PC-9 (cell line): ENCODE measurements at regions not wholly inside any gene's neighbourhood (a gene's known extent, or its start where the extent isn't known, plus 50 kb on each side); places are given as distances from the start of the nearest gene placed in this dataset.

Experiments
- BruUV-seq: library from RNA; stranded (reverse); fragments of 400-500 nt; replicated peaks from 2 replicates; lab custom pipeline; 2021; lab: Mats Ljungman, UMichigan
- CTCF ChIA-PET: fragments of 300-600 bp; sonication (Branson Sonifier 250); formaldehyde crosslinking; loops from one replicate; lab custom pipeline; 2022; ENCODE audit warnings: antibody characterized with exemption; lab: Charles Lee
- POLR2A ChIA-PET: fragments of 300-600 bp; sonication (Branson Sonifier 250); formaldehyde crosslinking; loops from one replicate; lab custom pipeline; 2022; ENCODE audit warnings: antibody characterized with exemption; ENCODE audit not compliant: unreplicated experiment; lab: Charles Lee
- DNase-seq, 2 experiments: peaks; one replicate each; pipeline versions ENCODE4 v3.0.0 to v3.0.0-alpha.2; 2015 to 2022; ENCODE audit warnings: mixed read lengths in 1 of 2
- H2AFZ ChIP-seq: fragments of 200-600 bp; sonication (generic); 2 replicates; pipeline ENCODE4 v1.8.1; 2017; ENCODE audit warnings: antibody characterized with exemption
- H3F3A ChIP-seq: fragments of 200-600 bp; sonication (generic); 2 replicates; pipeline ENCODE4 v1.8.1; 2017; ENCODE audit warnings: antibody characterized with exemption, mild to moderate bottlenecking, low read depth; ENCODE audit not compliant: insufficient read depth
- H3K27ac ChIP-seq: fragments of 200-600 bp; sonication (generic); 2 replicates; pipeline ENCODE4 v1.6.1; 2016; ENCODE audit warnings: mixed run types
- H3K27me3 ChIP-seq: fragments of 200-600 bp; sonication (generic); 2 replicates; pipeline ENCODE4 v1.6.1; 2016; ENCODE audit warnings: low read depth, mixed run types; ENCODE audit not compliant: insufficient read depth
- H3K36me3 ChIP-seq: fragments of 200-600 bp; sonication (generic); 2 replicates; pipeline ENCODE4 v1.6.1; 2016; ENCODE audit warnings: low read depth, mixed run types
- H3K4me1 ChIP-seq: fragments of 200-600 bp; sonication (generic); replicated peaks from 2 replicates; pipeline ENCODE4 v1.6.1; 2016; ENCODE audit warnings: mixed run types; ENCODE audit not compliant: insufficient read depth
- H3K4me2 ChIP-seq: fragments of 200-600 bp; sonication (generic); 2 replicates; pipeline ENCODE4 v1.6.1; 2017; ENCODE audit warnings: mixed run types
- H3K4me3 ChIP-seq: fragments of 200-600 bp; sonication (generic); 2 replicates; pipeline ENCODE4 v1.6.1; 2016; ENCODE audit warnings: mixed run types
- H3K79me2 ChIP-seq: fragments of 200-600 bp; sonication (generic); 2 replicates; pipeline ENCODE4 v1.6.1; 2017; ENCODE audit warnings: low read depth, mixed run types
- H3K9me2 ChIP-seq: fragments of 200-600 bp; sonication (generic); 2 replicates; pipeline ENCODE4 v1.8.1; 2017; ENCODE audit warnings: mild to moderate bottlenecking; ENCODE audit not compliant: insufficient read depth
- H3K9me3 ChIP-seq: fragments of 200-600 bp; sonication (generic); 2 replicates; pipeline ENCODE4 v1.8.1; 2016; ENCODE audit warnings: low read depth; ENCODE audit not compliant: insufficient read depth
- H4K20me1 ChIP-seq: fragments of 200-600 bp; sonication (generic); 2 replicates; pipeline ENCODE4 v1.8.1; 2017; ENCODE audit not compliant: insufficient read depth
- EZH2 ChIP-seq: fragments of 200-600 bp; sonication (generic); IDR thresholded peaks from 2 replicates; pipeline ENCODE4 v1.8.0; 2017; ENCODE audit warnings: antibody characterized with exemption, low read depth
- intact Hi-C: fragments of 100-400 bp; cut with micrococcal nuclease; formaldehyde crosslinking; loops from one replicate; pipeline ENCODE4 v1.10.0; 2022; ENCODE audit not compliant: unreplicated experiment
- TF ChIP-seq, protein P1 (sequence below): fragments of 200-600 bp; sonication (generic); conservative IDR thresholded peaks from 2 replicates; pipeline ENCODE4 v1.6.1; 2017; ENCODE audit warnings: mixed run types, antibody characterized with exemption, mild to moderate bottlenecking, moderate library complexity

DNA sequence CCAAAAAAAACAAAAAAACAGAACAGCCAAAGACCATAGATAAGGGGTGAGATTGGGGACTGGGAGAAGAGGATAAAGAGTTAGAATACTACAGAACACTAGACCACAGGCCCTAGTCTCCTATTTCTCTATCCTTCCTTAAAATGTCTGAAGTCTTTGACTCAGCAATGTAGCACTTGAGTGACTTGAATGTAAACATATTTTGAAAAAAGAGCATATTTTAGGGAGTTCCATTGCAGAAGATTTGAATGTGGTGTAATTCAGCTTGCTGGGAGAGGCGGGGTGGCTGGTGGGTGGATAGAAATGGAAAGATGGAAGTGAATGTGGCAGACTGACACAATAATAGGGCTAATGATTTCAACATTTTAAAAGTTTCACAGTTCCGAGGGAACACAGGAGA is 144.9 kb downstream of the CHIC2 start:
- intact Hi-C loops, result no loop called here
- H3K9me2 ChIP-seq, result no peaks in the 10 kb centered on the region
- no peak overlapping the region for H2AFZ ChIP-seq
- H3K4me1 ChIP-seq, result peaks cover 31% of the 10 kb centered on the region
- DNase-seq, result no peak
- no peaks in the 10 kb centered on the region for H4K20me1 ChIP-seq
- BruUV-seq, result no TSS peak
- POLR2A ChIA-PET, result interaction anchor here (0.7 kb wide), 1 partner anchor 275 kb away, joined by 3 read pairs; no protein-coding TSS in a partner anchor
- no peak for TF ChIP-seq EZH2
- TF ChIP-seq, protein P1, sequence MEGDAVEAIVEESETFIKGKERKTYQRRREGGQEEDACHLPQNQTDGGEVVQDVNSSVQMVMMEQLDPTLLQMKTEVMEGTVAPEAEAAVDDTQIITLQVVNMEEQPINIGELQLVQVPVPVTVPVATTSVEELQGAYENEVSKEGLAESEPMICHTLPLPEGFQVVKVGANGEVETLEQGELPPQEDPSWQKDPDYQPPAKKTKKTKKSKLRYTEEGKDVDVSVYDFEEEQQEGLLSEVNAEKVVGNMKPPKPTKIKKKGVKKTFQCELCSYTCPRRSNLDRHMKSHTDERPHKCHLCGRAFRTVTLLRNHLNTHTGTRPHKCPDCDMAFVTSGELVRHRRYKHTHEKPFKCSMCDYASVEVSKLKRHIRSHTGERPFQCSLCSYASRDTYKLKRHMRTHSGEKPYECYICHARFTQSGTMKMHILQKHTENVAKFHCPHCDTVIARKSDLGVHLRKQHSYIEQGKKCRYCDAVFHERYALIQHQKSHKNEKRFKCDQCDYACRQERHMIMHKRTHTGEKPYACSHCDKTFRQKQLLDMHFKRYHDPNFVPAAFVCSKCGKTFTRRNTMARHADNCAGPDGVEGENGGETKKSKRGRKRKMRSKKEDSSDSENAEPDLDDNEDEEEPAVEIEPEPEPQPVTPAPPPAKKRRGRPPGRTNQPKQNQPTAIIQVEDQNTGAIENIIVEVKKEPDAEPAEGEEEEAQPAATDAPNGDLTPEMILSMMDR, result no peak
- no peaks in the 10 kb centered on the region for H3K27me3 ChIP-seq
- CTCF ChIA-PET, result interaction anchor here (0.6 kb wide), 1 partner anchor 12 kb away, joined by 3 read pairs; no protein-coding TSS in a partner anchor
- H3K4me2 ChIP-seq, result no peak overlapping the region
- H3F3A ChIP-seq, result peaks cover 4% of the 10 kb centered on the region; the same call in 1 of the 2 replicates
- no peaks in the 10 kb centered on the region for H3K9me3 ChIP-seq
- no peaks in the 10 kb centered on the region for H3K36me3 ChIP-seq
- H3K79me2 ChIP-seq, result no peaks in the 10 kb centered on the region
- H3K4me3 ChIP-seq, result no peak overlapping the region
- H3K27ac ChIP-seq, result no peak overlapping the region

DNA sequence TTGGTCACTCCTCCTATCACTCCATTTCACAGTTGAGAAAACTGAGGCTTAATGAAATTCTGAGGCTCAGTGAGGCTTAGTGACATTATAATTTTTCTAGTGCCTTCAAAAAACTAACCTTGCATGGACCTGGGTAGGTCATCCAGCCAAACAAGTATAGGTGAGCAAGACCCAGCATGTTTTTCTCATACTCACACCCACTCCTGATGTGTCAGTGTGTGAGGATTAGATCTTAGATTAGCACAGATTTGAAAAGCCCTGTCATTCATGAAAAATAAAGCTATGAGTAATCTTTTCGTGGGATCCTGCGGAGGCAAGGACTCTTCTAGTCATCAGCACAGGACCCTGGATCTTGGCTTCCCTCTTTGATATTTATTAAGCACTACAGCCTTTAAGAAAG is 146.7 kb downstream of the CHIC2 start:
- H3F3A ChIP-seq, result peaks cover 10% of the 10 kb centered on the region; the same call in 1 of the 2 replicates
- H3K79me2 ChIP-seq, result no peaks in the 10 kb centered on the region
- intact Hi-C loops, result no loop called here
- no peak overlapping the region for H3K4me3 ChIP-seq
- ChIA-PET POLR2A (no interaction called here), CTCF (no interaction called here)
- H3K9me3 ChIP-seq, result no peaks in the 10 kb centered on the region
- TF ChIP-seq, protein P1, result no peak
- no peak for TF ChIP-seq EZH2
- no peaks in the 10 kb centered on the region for H3K27me3 ChIP-seq
- no peak overlapping the region for H3K4me2 ChIP-seq
- no peak for DNase-seq
- peaks cover 29% of the 10 kb centered on the region for H3K4me1 ChIP-seq
- no peak overlapping the region for H3K27ac ChIP-seq
- no TSS peak for BruUV-seq
- no peaks in the 10 kb centered on the region for H3K36me3 ChIP-seq
- no peak overlapping the region for H2AFZ ChIP-seq
- H3K9me2 ChIP-seq, result no peaks in the 10 kb centered on the region
- H4K20me1 ChIP-seq, result no peaks in the 10 kb centered on the region

DNA sequence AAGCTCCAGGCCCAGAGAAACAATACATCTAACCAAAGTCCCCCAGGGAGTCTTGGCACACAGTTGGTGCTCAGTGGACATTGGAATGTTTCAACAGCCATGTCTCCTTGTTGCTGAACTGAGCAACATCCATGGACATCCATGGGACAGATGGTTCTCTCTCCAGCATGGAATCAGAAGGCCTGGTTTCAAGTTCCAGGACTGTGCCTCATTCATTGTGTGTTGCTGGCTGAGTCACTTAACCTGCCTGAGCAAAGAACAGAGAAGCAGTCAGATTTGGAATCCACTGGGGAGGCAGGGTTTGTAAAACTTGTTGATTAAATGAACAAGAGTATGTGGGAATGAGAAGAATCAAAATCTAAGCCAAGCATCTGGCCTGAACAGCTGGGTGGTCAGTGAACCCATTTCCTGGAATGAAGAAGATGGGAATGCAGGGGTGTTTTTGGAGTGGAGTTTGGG is 147.9 kb downstream of the CHIC2 start:
- Histone ChIP-seq H3K9me2 (no peaks in the 10 kb centered on the region), H3K4me2 (no peak overlapping the region), H3F3A (peaks cover 10% of the 10 kb centered on the region; the same call in 1 of the 2 replicates), H3K79me2 (no peaks in the 10 kb centered on the region), H3K9me3 (no peaks in the 10 kb centered on the region), H3K27ac (no peak overlapping the region), H3K4me3 (no peak overlapping the region), H2AFZ (no peak overlapping the region), H4K20me1 (no peaks in the 10 kb centered on the region), H3K36me3 (no peaks in the 10 kb centered on the region), H3K27me3 (no peaks in the 10 kb centered on the region), H3K4me1 (peaks cover 29% of the 10 kb centered on the region)
- intact Hi-C loops, result no loop called here
- TF ChIP-seq, protein P1, result no peak
- TF ChIP-seq EZH2, result no peak
- BruUV-seq, result no TSS peak
- CTCF ChIA-PET, result no interaction called here
- DNase-seq, result no peak
- POLR2A ChIA-PET, result no interaction called here
